ENCODE measurements at regions not wholly inside any gene's neighbourhood (a gene's known extent, or its start where the extent isn't known, plus 50 kb on each side); places are given as distances from the start of the nearest gene placed in this dataset.
"Not testable (repeated sequence)": the region's sequence is repeated elsewhere in the genome, so short reads cannot be mapped to it uniquely, and the experiment has no call there.

- no peak for FAIRE-seq
- TF ChIP-seq POLR2AphosphoS5 (IDR thresholded peaks at IDR 0.05; ENCODE audit: low read depth, low read length) = no peak
- no peak for TF ChIP-seq TAF1 (IDR thresholded peaks at IDR 0.05; ENCODE audit: borderline replicate concordance, low read depth, low read length)
- TF ChIP-seq POLR2A (IDR thresholded peaks at IDR 0.05; ENCODE audit: low read depth, low read length) = no peak
- no peak for DNase-seq (ENCODE audit: insufficient read length)
These were observed 107.2 kb upstream of the ZNF236 start for GRCh38 chr18:76715012-76715610.

GRCh38 chr18:76713432-76713831 is 108.9 kb upstream of the ZNF236 start:
- no peak for TF ChIP-seq TAF1 (IDR thresholded peaks at IDR 0.05; ENCODE audit: borderline replicate concordance, low read depth, low read length)
- no peak for TF ChIP-seq POLR2AphosphoS5 (IDR thresholded peaks at IDR 0.05; ENCODE audit: low read depth, low read length)
- no peak for TF ChIP-seq POLR2A (IDR thresholded peaks at IDR 0.05; ENCODE audit: low read depth, low read length)
- FAIRE-seq = no peak
- DNase-seq (ENCODE audit: insufficient read length) = no peak

- TF ChIP-seq POLR2AphosphoS5 (IDR thresholded peaks at IDR 0.05; ENCODE audit: low read depth, low read length) = no peak
- no peak for TF ChIP-seq POLR2A (IDR thresholded peaks at IDR 0.05; ENCODE audit: low read depth, low read length)
- TF ChIP-seq TAF1 (IDR thresholded peaks at IDR 0.05; ENCODE audit: borderline replicate concordance, low read depth, low read length) = no peak
- no peak for DNase-seq (ENCODE audit: insufficient read length)
- FAIRE-seq = no peak
These were observed 109.7 kb upstream of the ZNF236 start for GRCh38 chr18:76712511-76713140.

- DNase-seq (ENCODE audit: insufficient read length) (no peak), FAIRE-seq (no peak)
- no peak for TF ChIP-seq POLR2AphosphoS5 (IDR thresholded peaks at IDR 0.05; ENCODE audit: low read depth, low read length)
These were observed 111.5 kb upstream of the ZNF236 start for GRCh38 chr18:76710646-76711520.

- FAIRE-seq = peak; percentile 87
- TF ChIP-seq POLR2A (IDR thresholded peaks at IDR 0.05; ENCODE audit: low read depth, low read length) = no peak
- TF ChIP-seq TAF1 (IDR thresholded peaks at IDR 0.05; ENCODE audit: borderline replicate concordance, low read depth, low read length) = no peak
- TF ChIP-seq POLR2AphosphoS5 (IDR thresholded peaks at IDR 0.05; ENCODE audit: low read depth, low read length) = no peak
These were observed 112.4 kb upstream of the ZNF236 start for GRCh38 chr18:76709659-76710645.

GRCh38 chr18:76708722-76709353 is 113.5 kb upstream of the ZNF236 start:
- FAIRE-seq (no peak), DNase-seq (ENCODE audit: insufficient read length) (no peak)
- TF ChIP-seq POLR2AphosphoS5 (IDR thresholded peaks at IDR 0.05; ENCODE audit: low read depth, low read length) = no peak
- TF ChIP-seq TAF1 (IDR thresholded peaks at IDR 0.05; ENCODE audit: borderline replicate concordance, low read depth, low read length) = no peak
- TF ChIP-seq POLR2A (IDR thresholded peaks at IDR 0.05; ENCODE audit: low read depth, low read length) = no peak

More at GRCh38 chr18:76709659-76710645, 112.4 kb upstream of the ZNF236 start:
- DNase-seq (ENCODE audit: insufficient read length) = peak; percentile 56

GRCh38 chr18:76708071-76708721 is 114.2 kb upstream of the ZNF236 start:
- FAIRE-seq = no peak
- no peak for DNase-seq (ENCODE audit: insufficient read length)

GRCh38 chr18:76707534-76707933 is 114.8 kb upstream of the ZNF236 start:
- no peak for FAIRE-seq
- no peak for DNase-seq (ENCODE audit: insufficient read length)
- TF ChIP-seq POLR2AphosphoS5 (IDR thresholded peaks at IDR 0.05; ENCODE audit: low read depth, low read length) (no peak), TAF1 (IDR thresholded peaks at IDR 0.05; ENCODE audit: borderline replicate concordance, low read depth, low read length) (no peak), POLR2A (IDR thresholded peaks at IDR 0.05; ENCODE audit: low read depth, low read length) (no peak)

More at GRCh38 chr18:76708071-76708721, 114.2 kb upstream of the ZNF236 start:
- no peak for TF ChIP-seq POLR2A (IDR thresholded peaks at IDR 0.05; ENCODE audit: low read depth, low read length)

GRCh38 chr18:76704589-76704988 is 117.8 kb upstream of the ZNF236 start:
- FAIRE-seq; DNase-seq (ENCODE audit: insufficient read length): not testable (repeated sequence)

GRCh38 chr18:76699923-76700322 is 122.4 kb upstream of the ZNF236 start:
- no peak for DNase-seq (ENCODE audit: insufficient read length)
- no peak for FAIRE-seq
- TF ChIP-seq POLR2A (IDR thresholded peaks at IDR 0.05; ENCODE audit: low read depth, low read length) = no peak
- no peak for TF ChIP-seq TAF1 (IDR thresholded peaks at IDR 0.05; ENCODE audit: borderline replicate concordance, low read depth, low read length)
- no peak for TF ChIP-seq POLR2AphosphoS5 (IDR thresholded peaks at IDR 0.05; ENCODE audit: low read depth, low read length)
